Gastroesophageal sphincter (tissue), 3 donors: ENCODE measurements at regions not wholly inside any gene's neighbourhood (a gene's known extent, or its start where the extent isn't known, plus 50 kb on each side); places are given as distances from the start of the nearest gene placed in this dataset.

Source experiments
- POLR2A ChIP-seq, 2 donors: fragments of 450-650 bp; IDR thresholded peaks; one replicate each; pipeline ENCODE4 v1.6.1; 2017; ENCODE audit warnings: antibody characterized with exemption in 2 of 2, mild to moderate bottlenecking in 2 of 2, moderate library complexity in 1 of 2
- POLR2AphosphoS5 ChIP-seq: sonication (generic); formaldehyde crosslinking; IDR thresholded peaks from one replicate; pipeline ENCODE4 v1.6.1; 2017; ENCODE audit warnings: antibody characterized with exemption
- TF ChIP-seq, protein P1 (sequence below), 4 experiments: fragments of 200-600 bp in 2 of 4; fragments of 450-650 bp in 2 of 4; sonication (generic) in 1 of 4; IDR thresholded peaks; one replicate each; pipeline ENCODE4 v1.5.1; 2017 to 2019; ENCODE audit warnings: antibody characterized with exemption in 4 of 4, mild to moderate bottlenecking in 2 of 4, moderate library complexity in 2 of 4

DNA sequence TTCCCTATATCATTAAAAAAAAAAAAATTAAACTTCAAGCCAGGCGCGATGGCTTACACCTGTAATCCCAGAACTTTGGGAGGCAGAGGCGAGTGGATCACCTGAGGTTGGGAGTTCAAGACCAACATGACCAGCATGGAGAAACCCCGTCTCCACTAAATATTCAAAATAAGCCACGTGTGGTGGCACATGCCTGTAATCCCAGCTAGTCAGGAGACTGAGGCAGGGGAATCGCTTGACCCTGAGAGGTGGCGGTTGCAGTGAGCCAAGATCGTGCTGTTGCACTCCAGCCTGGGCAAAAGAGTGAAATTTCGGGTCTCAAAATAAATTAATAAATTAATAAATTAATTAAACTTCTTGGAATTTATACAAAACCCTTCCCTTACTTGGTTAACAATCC is 358.6 kb upstream of the CDH9 start:
- no peak for TF ChIP-seq POLR2A (IDR thresholded peaks at IDR 0.05)
- TF ChIP-seq, protein P1, sequence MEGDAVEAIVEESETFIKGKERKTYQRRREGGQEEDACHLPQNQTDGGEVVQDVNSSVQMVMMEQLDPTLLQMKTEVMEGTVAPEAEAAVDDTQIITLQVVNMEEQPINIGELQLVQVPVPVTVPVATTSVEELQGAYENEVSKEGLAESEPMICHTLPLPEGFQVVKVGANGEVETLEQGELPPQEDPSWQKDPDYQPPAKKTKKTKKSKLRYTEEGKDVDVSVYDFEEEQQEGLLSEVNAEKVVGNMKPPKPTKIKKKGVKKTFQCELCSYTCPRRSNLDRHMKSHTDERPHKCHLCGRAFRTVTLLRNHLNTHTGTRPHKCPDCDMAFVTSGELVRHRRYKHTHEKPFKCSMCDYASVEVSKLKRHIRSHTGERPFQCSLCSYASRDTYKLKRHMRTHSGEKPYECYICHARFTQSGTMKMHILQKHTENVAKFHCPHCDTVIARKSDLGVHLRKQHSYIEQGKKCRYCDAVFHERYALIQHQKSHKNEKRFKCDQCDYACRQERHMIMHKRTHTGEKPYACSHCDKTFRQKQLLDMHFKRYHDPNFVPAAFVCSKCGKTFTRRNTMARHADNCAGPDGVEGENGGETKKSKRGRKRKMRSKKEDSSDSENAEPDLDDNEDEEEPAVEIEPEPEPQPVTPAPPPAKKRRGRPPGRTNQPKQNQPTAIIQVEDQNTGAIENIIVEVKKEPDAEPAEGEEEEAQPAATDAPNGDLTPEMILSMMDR (IDR thresholded peaks at IDR 0.05), result no peak
- no peak for TF ChIP-seq POLR2AphosphoS5
